Choroid plexus epithelial cell (primary cell): ENCODE measurements at regions not wholly inside any gene's neighbourhood (a gene's known extent, or its start where the extent isn't known, plus 50 kb on each side); places are given as distances from the start of the nearest gene placed in this dataset.

ENCODE experiments used
- DNase-seq: peaks from one replicate; pipeline ENCODE4 v3.0.0-alpha.2; 2010; ENCODE audit warnings: low read depth
- H3K4me3 ChIP-seq: 2 replicates; pipeline ENCODE4 v1.5.1; 2011; ENCODE audit warnings: low read depth, mild to moderate bottlenecking, control low read depth, low read length, moderate library complexity
- CTCF ChIP-seq: conservative IDR thresholded peaks from 2 replicates; pipeline ENCODE4 v1.5.1; 2011; ENCODE audit warnings: low read depth, mild to moderate bottlenecking, control low read depth, inconsistent platforms, low read length, moderate library complexity

- DNase-seq = no peak
- no peak for TF ChIP-seq CTCF
- H3K4me3 ChIP-seq = no peak overlapping the region
These were observed 122.5 kb downstream of the PCDH7 start for GRCh38 chr4:30842689-30843088.

GRCh38 chr4:30844861-30845582 lies 124.9 kb downstream of the PCDH7 start:
- TF ChIP-seq CTCF = no peak
- H3K4me3 ChIP-seq = no peak overlapping the region
- DNase-seq = no peak

- H3K4me3 ChIP-seq = no peak overlapping the region
- DNase-seq = no peak
- no peak for TF ChIP-seq CTCF
These were observed 127.0 kb downstream of the PCDH7 start for GRCh38 chr4:30847167-30847566.

GRCh38 chr4:30847958-30848357 lies 127.8 kb downstream of the PCDH7 start:
- TF ChIP-seq CTCF = no peak
- DNase-seq = no peak
- H3K4me3 ChIP-seq = no peak overlapping the region

- DNase-seq = no peak
- H3K4me3 ChIP-seq = no peak overlapping the region
- no peak for TF ChIP-seq CTCF
These were observed 134.4 kb downstream of the PCDH7 start for GRCh38 chr4:30854531-30854930.

GRCh38 chr4:30855232-30855631 lies 135.1 kb downstream of the PCDH7 start:
- DNase-seq = no peak
- no peak for TF ChIP-seq CTCF

More at GRCh38 chr4:30855232-30855631, 135.1 kb downstream of the PCDH7 start:
- H3K4me3 ChIP-seq = no peak overlapping the region
